ENCODE measurements at regions not wholly inside any gene's neighbourhood (a gene's known extent, or its start where the extent isn't known, plus 50 kb on each side); places are given as distances from the start of the nearest gene placed in this dataset.
A peak's percentile ranks its signal among the peaks of the same experiment; 100 is the strongest.
"Not testable (repeated sequence)": the region's sequence is repeated elsewhere in the genome, so short reads cannot be mapped to it uniquely, and the experiment has no call there.

- not testable (repeated sequence) for DNase-seq
Observed at GRCh38 chr17:27104605-27105221, 189.2 kb upstream of the WSB1 start.

GRCh38 chr17:27105636-27106035, 188.3 kb upstream of the WSB1 start:
- no peak for DNase-seq

- DNase-seq = no peak
Observed at GRCh38 chr17:27106347-27106981, 187.4 kb upstream of the WSB1 start.

GRCh38 chr17:27106982-27107360, 186.9 kb upstream of the WSB1 start:
- DNase-seq = no peak

GRCh38 chr17:27107386-27108328, 186.3 kb upstream of the WSB1 start:
- not testable (repeated sequence) for DNase-seq

GRCh38 chr17:27109346-27109745, 184.6 kb upstream of the WSB1 start:
- no peak for DNase-seq

- DNase-seq = no peak
Observed at GRCh38 chr17:27153005-27153404, 140.9 kb upstream of the WSB1 start.

- DNase-seq = no peak
Observed at GRCh38 chr17:27155866-27156265, 138.0 kb upstream of the WSB1 start.

- DNase-seq = no peak
Observed at GRCh38 chr17:27157297-27157696, 136.6 kb upstream of the WSB1 start.

- no peak for DNase-seq
Observed at GRCh38 chr17:27157898-27158297, 136.0 kb upstream of the WSB1 start.

- DNase-seq = no peak
Observed at GRCh38 chr17:27158382-27158781, 135.5 kb upstream of the WSB1 start.

GRCh38 chr17:27180322-27180721, 113.6 kb upstream of the WSB1 start:
- DNase-seq = no peak

- peak; percentile 46 for DNase-seq
Observed at GRCh38 chr17:27181379-27181925, 112.5 kb upstream of the WSB1 start.

- DNase-seq = no peak
Observed at GRCh38 chr17:27181935-27182334, 112.0 kb upstream of the WSB1 start.

- DNase-seq = not testable (repeated sequence)
Observed at GRCh38 chr17:27197505-27197904, 96.4 kb upstream of the WSB1 start.

- no peak for DNase-seq
Observed at GRCh38 chr17:27199948-27200347, 94.0 kb upstream of the WSB1 start.

- no peak for DNase-seq
Observed at GRCh38 chr17:27200476-27200875, 93.4 kb upstream of the WSB1 start.

GRCh38 chr17:27203241-27203640, 90.7 kb upstream of the WSB1 start:
- DNase-seq = no peak

- peak; percentile 59 for DNase-seq
Observed at GRCh38 chr17:27206447-27206846, 87.5 kb upstream of the WSB1 start.

- peak; percentile 90 for DNase-seq
Observed at GRCh38 chr17:27207073-27207513, 86.8 kb upstream of the WSB1 start.

GRCh38 chr17:27208370-27208769, 85.5 kb upstream of the WSB1 start:
- not testable (repeated sequence) for DNase-seq

GRCh38 chr17:27209316-27209715, 84.6 kb upstream of the WSB1 start:
- DNase-seq = no peak

GRCh38 chr17:27210809-27211208, 83.1 kb upstream of the WSB1 start:
- DNase-seq = not testable (repeated sequence)

Measured in inflammatory macrophage treated with lipopolysaccharide for 4 hours (primary cell).